ENCODE measurements at regions not wholly inside any gene's neighbourhood (a gene's known extent, or its start where the extent isn't known, plus 50 kb on each side); places are given as distances from the start of the nearest gene placed in this dataset.

DNA sequence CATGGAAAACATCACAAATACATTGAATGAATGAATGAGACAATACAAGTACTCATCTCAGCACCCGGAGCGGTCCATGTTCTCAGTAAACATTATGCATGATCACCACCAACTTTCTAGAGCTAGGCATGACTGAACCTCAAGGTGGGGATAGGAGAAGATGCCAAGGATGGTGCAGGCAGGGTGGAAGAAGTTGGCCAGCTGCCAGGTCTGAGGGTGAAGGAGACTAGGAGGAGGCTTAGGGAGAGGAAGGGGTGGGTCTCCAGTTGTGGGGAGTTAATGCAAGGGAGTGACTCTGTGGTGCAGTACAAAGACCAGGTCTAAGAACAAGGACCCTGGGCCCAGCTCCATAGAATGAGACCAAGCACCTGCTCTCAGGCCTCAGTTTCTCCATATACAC lies 91.7 kb downstream of the MATN1 start:
- peaks cover 13% of the 10 kb centered on the region for H3K27me3 Mint-ChIP-seq
- no peaks in the 10 kb centered on the region for H3K4me1 Mint-ChIP-seq
- ATAC-seq (ENCODE audit: low read depth) (no peak), DNase-seq (ENCODE audit: low spot score in 2 of 2) (no peak)
- peaks cover 4% of the 10 kb centered on the region for H3K9me3 Mint-ChIP-seq
- H3K4me3 Mint-ChIP-seq, result no peak overlapping the region
- H3K27ac Mint-ChIP-seq, result no peak overlapping the region
- H3K36me3 Mint-ChIP-seq, result peaks cover 2% of the 10 kb centered on the region

DNA sequence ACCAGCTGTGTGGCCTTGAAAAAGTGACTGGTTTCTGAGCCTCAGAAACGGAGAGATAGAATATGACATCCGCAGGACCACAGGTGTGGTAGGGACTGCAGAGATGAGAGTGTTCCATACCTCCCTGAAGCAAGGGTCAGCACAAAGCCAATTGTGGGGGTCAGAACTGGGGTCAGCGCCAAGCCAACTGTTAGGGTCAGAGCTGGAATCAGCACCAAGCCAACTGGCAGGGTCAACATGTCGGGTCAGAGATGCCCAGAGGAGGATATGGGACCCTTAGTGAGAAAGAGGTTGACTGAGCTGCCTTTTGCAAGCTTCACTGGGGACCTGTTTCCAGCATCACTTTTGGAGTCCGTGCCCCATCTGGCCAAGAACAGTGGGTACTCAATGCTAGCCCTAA lies 93.9 kb downstream of the MATN1 start:
- DNase-seq (ENCODE audit: low spot score in 2 of 2), result no peak
- peaks cover 2% of the 10 kb centered on the region for H3K36me3 Mint-ChIP-seq
- peaks cover 7% of the 10 kb centered on the region for H3K9me3 Mint-ChIP-seq

DNA sequence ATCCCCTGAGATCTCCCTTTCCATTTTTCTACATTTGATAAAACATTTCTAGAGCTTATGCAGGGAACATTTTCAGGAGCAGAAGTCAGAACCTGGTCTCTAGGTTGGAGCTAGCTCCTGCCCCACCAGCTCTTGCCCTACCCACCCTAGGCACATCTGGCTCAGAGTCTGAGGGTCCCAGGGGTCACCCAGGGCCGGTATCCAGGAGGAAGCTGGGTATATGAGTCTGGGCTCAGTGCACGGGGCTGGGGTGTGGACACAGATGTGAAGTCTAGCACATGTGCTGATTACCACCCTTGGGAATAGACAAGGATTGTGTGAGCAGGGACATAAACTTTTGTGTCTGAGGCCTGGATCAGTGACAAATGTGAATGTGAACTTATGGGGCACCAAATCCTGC lies 95.4 kb downstream of the MATN1 start:
- ATAC-seq (ENCODE audit: low read depth), result no peak
- no peaks in the 10 kb centered on the region for H3K4me1 Mint-ChIP-seq
- H3K4me3 Mint-ChIP-seq, result no peak overlapping the region
- peaks cover 5% of the 10 kb centered on the region for H3K36me3 Mint-ChIP-seq
- H3K27me3 Mint-ChIP-seq, result peaks cover 13% of the 10 kb centered on the region
- DNase-seq (ENCODE audit: low spot score in 2 of 2), result no peak
- no peak overlapping the region for H3K27ac Mint-ChIP-seq
- peaks cover 14% of the 10 kb centered on the region for H3K9me3 Mint-ChIP-seq

More for the DNA sequence above, 93.9 kb downstream of the MATN1 start:
- H3K27ac Mint-ChIP-seq, result no peak overlapping the region
- H3K27me3 Mint-ChIP-seq, result peaks cover 13% of the 10 kb centered on the region
- ATAC-seq (ENCODE audit: low read depth), result no peak
- no peaks in the 10 kb centered on the region for H3K4me1 Mint-ChIP-seq
- no peak overlapping the region for H3K4me3 Mint-ChIP-seq

DNA sequence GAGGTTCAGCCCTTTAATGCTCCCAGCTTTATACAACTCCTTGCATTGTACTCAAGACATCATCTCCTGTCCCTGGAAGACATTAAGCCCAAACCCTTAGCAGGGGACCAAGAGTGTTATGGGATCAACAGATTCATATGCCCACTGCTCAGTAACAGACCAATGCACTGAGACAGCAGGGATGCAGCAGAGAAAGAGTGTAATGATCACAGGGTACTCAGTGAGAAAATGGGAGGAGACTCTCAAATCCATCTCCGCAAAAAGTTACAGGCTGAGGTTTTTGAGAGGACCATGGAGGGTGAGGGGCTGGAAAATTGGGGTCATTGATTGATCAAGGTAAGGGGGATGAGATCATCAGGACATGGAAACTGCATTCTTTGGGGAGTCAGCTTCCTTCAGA lies 96.2 kb downstream of the MATN1 start:
- Mint-ChIP-seq H3K27ac (no peak overlapping the region), H3K4me1 (no peaks in the 10 kb centered on the region), H3K27me3 (peaks cover 14% of the 10 kb centered on the region), H3K4me3 (no peak overlapping the region), H3K36me3 (peaks cover 5% of the 10 kb centered on the region), H3K9me3 (peaks cover 17% of the 10 kb centered on the region)
- DNase-seq (ENCODE audit: low spot score in 2 of 2), result no peak
- no peak for ATAC-seq (ENCODE audit: low read depth)

DNA sequence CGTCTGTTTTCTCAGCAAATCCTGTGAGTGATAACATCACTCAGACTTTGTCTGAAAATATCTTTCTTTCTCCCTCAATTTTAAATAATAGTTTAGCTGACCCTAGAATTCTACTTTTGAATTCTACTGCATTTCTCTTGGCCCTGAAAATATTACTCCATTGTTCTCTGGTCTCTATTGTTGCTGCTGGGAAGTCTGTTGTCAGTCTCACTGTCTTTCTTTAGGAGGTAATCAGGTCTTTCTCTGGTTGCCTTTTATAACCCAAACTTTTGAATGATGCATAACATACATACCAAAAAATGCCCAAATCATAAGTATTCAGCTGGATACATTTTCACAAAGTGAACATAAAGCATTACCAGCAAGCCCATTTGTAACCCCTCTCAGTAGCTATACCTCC lies 100.0 kb downstream of the MATN1 start:
- no peak overlapping the region for H3K4me3 Mint-ChIP-seq
- H3K4me1 Mint-ChIP-seq, result no peaks in the 10 kb centered on the region
- DNase-seq (ENCODE audit: low spot score in 2 of 2), result no peak
- peaks cover 18% of the 10 kb centered on the region for H3K27me3 Mint-ChIP-seq
- ATAC-seq (ENCODE audit: low read depth), result no peak
- H3K36me3 Mint-ChIP-seq, result peaks cover 5% of the 10 kb centered on the region
- no peak overlapping the region for H3K27ac Mint-ChIP-seq
- H3K9me3 Mint-ChIP-seq, result peaks cover 19% of the 10 kb centered on the region

DNA sequence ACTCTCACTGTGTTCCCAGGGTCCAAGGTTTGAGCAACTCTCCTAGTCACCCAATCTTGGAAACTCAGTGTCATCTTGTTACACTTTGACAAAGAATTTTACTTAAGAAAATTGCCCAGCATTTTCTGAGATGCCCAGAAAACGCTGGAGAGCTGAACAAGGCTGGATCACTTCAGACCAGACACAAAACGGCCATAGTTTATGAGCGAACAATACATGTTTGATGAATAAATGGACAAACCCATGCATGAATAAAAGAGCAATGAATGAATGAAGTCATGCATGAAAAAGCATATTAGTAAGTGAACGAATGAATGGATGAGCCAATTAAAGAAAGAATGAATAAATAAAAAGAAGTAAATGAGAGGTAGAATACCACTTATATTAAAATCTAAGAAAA lies 103.8 kb downstream of the MATN1 start:
- H3K4me1 Mint-ChIP-seq, result no peaks in the 10 kb centered on the region
- H3K9me3 Mint-ChIP-seq, result peaks cover 12% of the 10 kb centered on the region
- peaks cover 3% of the 10 kb centered on the region for H3K36me3 Mint-ChIP-seq
- ATAC-seq (ENCODE audit: low read depth) (no peak), DNase-seq (ENCODE audit: low spot score in 2 of 2) (no peak)
- no peak overlapping the region for H3K27ac Mint-ChIP-seq
- peaks cover 21% of the 10 kb centered on the region for H3K27me3 Mint-ChIP-seq
- H3K4me3 Mint-ChIP-seq, result no peak overlapping the region

DNA sequence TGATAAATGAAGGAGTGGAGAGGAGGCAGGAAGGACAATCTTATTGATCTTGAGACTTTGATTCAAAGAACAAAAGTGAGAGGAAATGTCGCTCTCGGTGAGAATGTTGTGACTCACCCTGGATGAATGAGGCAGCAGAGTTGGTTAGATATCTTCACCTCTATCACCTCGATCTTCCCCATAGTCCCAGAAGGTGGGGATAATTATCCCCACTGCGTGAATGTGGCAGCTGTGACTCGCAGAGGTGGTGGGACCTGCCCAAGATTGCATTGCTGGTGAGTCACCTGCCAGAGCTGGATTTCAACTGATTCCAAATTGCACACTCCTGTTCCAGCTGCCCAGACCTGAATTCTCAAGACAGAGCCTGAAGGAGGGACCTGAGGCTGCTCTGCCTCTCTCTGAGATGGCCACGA lies 105.0 kb downstream of the MATN1 start:
- Mint-ChIP-seq H3K9me3 (peaks cover 9% of the 10 kb centered on the region), H3K36me3 (peaks cover 3% of the 10 kb centered on the region), H3K27me3 (peaks cover 23% of the 10 kb centered on the region), H3K4me3 (no peak overlapping the region), H3K4me1 (no peaks in the 10 kb centered on the region), H3K27ac (no peak overlapping the region)
- DNase-seq (ENCODE audit: low spot score in 2 of 2), result no peak
- no peak for ATAC-seq (ENCODE audit: low read depth)

DNA sequence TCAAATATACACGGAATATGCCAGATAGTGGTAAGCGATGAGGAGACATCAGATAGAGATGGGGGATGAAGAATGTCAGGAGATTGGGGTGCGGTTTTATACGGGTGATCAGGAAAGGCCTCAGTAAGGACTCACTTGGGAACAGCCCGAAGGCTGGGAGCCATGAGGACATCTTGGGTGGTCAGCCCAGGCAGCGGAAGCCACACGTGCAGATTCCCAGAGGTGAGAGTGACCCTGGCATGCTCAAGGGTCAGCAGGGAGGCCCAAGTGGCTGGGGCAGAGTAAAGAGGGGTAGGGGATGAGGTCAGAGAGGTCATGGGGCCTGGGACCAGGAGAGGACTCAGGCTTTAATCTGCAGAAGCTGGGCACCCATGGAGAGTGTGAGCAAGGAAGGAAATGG lies 106.6 kb downstream of the MATN1 start:
- H3K36me3 Mint-ChIP-seq, result no peaks in the 10 kb centered on the region
- H3K4me1 Mint-ChIP-seq, result no peaks in the 10 kb centered on the region
- ATAC-seq (ENCODE audit: low read depth) (no peak), DNase-seq (ENCODE audit: low spot score in 2 of 2) (no peak)
- no peak overlapping the region for H3K4me3 Mint-ChIP-seq
- H3K27me3 Mint-ChIP-seq, result peaks cover 22% of the 10 kb centered on the region
- H3K27ac Mint-ChIP-seq, result no peak overlapping the region
- peaks cover 1% of the 10 kb centered on the region for H3K9me3 Mint-ChIP-seq

DNA sequence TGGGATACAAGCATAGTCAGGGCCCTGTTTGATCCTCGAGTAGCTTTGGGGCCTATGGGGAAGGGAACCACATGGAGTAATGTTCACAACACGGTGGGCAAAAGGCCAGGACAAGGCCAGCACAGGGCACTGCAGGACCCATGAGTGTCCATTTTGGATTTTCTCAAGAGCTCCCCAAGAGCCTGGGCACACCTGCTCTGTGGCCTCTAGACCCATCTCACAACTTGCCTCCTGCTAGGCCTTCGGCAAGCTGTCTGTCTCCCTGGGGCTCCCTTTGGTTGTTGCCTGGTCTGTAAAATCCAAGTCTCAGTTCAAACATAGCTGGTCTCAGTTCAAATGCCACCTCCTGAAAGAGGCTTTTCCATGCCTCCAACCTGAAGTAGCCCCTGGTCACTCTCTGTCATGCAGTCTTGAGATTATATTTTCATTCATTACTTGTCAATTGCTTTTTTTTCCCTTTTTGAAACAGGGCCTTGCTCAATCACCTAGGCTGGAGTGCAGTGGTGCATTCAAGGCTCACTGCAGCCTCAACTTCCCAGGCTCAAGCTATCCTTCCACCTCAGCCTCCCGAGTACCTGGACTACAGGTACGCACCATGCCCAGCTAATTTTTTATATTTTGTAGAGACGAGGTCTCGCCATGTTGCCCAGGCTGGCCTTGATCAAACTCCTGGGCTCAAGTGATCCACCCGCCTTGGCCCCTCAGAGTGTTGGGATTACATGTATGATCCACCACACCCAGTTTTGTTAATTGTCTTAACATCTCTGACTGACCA lies 107.4 kb downstream of the MATN1 start:
- no peaks in the 10 kb centered on the region for H3K4me1 Mint-ChIP-seq
- no peak for ATAC-seq (ENCODE audit: low read depth)
- H3K4me3 Mint-ChIP-seq, result no peak overlapping the region
- no peak overlapping the region for H3K27ac Mint-ChIP-seq
- H3K9me3 Mint-ChIP-seq, result no peaks in the 10 kb centered on the region
- no peaks in the 10 kb centered on the region for H3K36me3 Mint-ChIP-seq
- DNase-seq (ENCODE audit: low spot score in 2 of 2), result no peak
- peaks cover 19% of the 10 kb centered on the region for H3K27me3 Mint-ChIP-seq

DNA sequence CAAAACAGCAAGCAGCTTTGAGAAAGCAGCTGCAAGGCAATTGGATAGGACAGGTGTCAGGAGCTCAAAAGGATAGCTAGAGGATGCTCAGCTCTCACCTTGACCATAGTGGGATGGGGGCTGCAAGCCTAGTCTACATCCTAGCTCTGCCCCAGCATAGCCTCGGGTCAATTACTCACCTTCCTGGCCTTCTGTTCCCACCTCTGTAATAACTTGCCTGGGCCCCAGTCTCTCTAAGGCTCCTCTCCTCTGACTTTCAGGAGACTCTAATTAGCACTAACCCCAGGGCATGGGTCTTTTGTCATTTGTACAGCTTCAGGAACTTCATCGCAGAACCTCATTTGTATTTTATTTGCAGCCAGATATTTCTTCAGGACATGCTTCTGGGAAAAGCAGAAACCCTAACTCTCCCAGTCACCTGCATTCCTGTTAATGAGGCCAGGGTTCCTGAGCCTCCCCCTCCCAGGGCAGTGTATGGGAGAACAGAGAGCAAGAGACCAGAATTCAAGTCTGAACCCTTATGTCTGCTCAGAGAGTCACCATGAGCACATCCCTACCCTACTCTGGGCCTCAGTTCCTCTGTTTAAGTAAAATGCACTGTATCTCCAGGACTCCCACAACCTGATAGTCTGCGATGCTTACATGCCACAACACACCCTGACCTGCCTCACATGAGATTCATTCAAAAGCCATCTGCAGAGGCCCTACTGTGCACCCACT lies 108.1 kb downstream of the MATN1 start:
- no peak overlapping the region for H3K4me3 Mint-ChIP-seq
- no peak overlapping the region for H3K27ac Mint-ChIP-seq
- H3K27me3 Mint-ChIP-seq, result peaks cover 16% of the 10 kb centered on the region
- ATAC-seq (ENCODE audit: low read depth), result no peak
- no peaks in the 10 kb centered on the region for H3K4me1 Mint-ChIP-seq
- no peak for DNase-seq (ENCODE audit: low spot score in 2 of 2)
- no peaks in the 10 kb centered on the region for H3K9me3 Mint-ChIP-seq
- H3K36me3 Mint-ChIP-seq, result no peaks in the 10 kb centered on the region

DNA sequence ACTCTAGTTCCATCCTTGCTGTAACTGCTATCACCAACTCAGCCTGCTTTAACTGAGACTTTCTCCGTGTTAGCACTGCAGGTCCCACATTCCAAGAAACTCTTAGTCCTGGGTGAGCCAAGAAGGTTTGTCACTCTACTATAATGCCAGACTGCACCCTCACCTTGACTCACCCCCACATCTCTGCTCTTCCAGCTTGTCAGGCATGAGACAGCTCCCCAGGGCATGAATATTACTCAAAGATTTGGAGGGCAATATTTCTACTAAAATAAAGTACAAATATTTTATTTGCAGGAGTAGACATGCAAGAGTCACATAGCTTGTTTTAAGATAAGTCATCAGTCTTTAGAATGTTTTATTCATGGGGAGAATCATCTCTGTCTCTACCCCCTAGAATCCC lies 110.2 kb downstream of the MATN1 start:
- no peaks in the 10 kb centered on the region for H3K4me1 Mint-ChIP-seq
- H3K36me3 Mint-ChIP-seq, result no peaks in the 10 kb centered on the region
- H3K9me3 Mint-ChIP-seq, result no peaks in the 10 kb centered on the region
- ATAC-seq (ENCODE audit: low read depth) (no peak), DNase-seq (ENCODE audit: low spot score in 2 of 2) (no peak)
- H3K4me3 Mint-ChIP-seq, result no peak overlapping the region
- no peak overlapping the region for H3K27ac Mint-ChIP-seq
- peaks cover 13% of the 10 kb centered on the region for H3K27me3 Mint-ChIP-seq

DNA sequence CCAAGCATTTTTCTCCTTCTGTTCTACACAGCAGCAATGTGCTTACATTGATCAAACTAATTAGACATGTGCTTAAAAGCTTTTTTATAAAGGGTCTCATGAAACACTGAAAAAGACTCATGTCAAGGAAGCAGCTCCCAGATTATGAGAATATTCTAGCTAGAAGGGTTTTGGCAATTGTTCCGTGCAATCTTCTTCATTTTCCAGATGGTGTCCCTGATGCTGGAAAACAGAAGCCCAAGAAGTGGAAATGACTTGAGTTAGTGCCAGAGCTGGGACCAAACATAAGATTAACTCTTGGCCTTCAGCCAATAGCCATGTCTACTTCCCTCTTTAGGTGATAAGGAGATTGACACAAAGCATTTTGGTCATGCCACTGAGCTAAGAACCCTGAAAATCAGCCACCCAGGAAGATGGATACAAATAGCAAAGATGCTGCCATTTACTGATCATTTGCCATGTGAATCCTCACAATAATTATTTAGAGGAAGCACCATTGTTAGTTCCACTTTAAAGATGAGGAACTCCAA lies 110.8 kb downstream of the MATN1 start:
- Mint-ChIP-seq H3K9me3 (no peaks in the 10 kb centered on the region), H3K4me3 (no peak overlapping the region), H3K27ac (no peak overlapping the region), H3K27me3 (peaks cover 13% of the 10 kb centered on the region), H3K36me3 (no peaks in the 10 kb centered on the region), H3K4me1 (no peaks in the 10 kb centered on the region)
- no peak for ATAC-seq (ENCODE audit: low read depth)
- DNase-seq (ENCODE audit: low spot score in 2 of 2), result no peak

DNA sequence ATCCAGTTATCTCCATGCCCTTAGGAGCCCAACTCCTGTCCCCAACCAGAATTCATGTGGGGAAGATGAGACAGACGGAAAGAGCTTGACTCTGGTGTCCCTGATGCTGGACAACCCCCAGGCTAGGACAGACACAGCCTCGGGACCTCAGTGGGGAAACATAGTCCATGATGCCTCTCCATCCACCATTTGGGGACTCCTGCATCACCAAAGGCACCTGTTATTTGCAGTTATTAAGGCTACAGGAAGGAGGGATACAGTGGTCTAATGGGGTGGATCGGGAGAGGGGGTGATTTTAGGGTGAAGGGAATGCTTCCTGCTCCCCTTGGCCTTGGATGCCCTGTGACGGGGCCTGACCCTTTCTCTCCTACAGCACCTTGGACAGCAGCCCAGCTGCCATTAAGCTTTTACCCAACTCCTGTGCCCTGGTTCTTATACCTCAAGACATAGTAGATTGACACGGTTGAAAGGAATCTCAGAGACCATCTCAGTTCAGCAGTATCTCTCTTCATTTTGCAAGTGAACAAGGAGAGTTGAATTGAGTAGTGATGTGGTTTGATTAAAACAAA lies 111.6 kb downstream of the MATN1 start:
- ATAC-seq (ENCODE audit: low read depth), result no peak
- Mint-ChIP-seq H3K4me3 (no peak overlapping the region), H3K36me3 (no peaks in the 10 kb centered on the region), H3K9me3 (no peaks in the 10 kb centered on the region), H3K27me3 (peaks cover 12% of the 10 kb centered on the region), H3K27ac (no peak overlapping the region), H3K4me1 (no peaks in the 10 kb centered on the region)
- no peak for DNase-seq (ENCODE audit: low spot score in 2 of 2)

DNA sequence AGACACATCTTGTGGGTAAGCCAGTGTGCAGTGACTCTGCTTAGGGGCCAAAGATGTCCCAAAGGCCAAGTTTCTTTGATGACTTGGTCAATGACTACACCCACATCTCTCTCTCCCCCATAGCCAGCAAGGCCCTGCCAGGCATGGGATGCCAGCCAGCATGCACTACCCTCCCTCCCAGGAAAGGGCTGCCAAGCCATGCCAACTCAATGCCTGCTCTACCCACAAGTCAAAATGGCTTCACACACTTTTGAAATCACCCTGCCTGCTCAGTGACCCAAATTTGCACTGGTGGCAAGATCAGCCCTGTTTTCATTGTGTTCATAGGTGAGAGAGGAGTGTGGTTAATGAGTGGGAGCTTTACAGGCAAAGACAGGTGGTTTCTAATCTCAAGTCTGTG lies 112.5 kb downstream of the MATN1 start:
- Mint-ChIP-seq H3K27me3 (peaks cover 10% of the 10 kb centered on the region), H3K27ac (no peak overlapping the region), H3K4me1 (no peaks in the 10 kb centered on the region), H3K9me3 (no peaks in the 10 kb centered on the region), H3K36me3 (no peaks in the 10 kb centered on the region), H3K4me3 (no peak overlapping the region)
- DNase-seq (ENCODE audit: low spot score in 2 of 2), result no peak
- ATAC-seq (ENCODE audit: low read depth), result no peak

All from memory B cell (primary cell).